ENCODE measurements at regions not wholly inside any gene's neighbourhood (a gene's known extent, or its start where the extent isn't known, plus 50 kb on each side); places are given as distances from the start of the nearest gene placed in this dataset.

DNA sequence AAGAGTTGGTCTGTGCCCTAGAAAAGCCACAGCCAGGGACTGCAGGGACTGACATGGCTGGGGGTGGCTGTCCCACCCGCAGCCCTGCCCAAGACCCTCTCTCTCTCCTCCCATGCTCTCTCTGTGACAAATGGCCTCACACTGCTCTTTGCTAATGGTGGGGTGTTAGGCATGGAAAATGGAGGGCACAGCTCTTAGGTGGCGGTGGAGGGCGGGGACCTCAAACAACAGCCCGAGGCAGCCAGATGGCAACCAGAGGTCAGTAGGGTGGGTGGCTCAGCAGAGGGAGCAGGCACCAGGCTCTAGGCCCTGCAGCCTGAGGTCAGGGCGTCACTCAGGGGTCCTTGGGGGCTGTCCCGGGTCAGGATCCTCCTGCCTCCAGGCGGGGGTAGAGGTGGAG is 73.9 kb upstream of the DAB2IP start:
- Histone ChIP-seq H4K91ac (ENCODE audit: insufficient read length, low read depth, low read length) (no peak overlapping the region), H2AK5ac (ENCODE audit: insufficient read length, low read length) (no peak overlapping the region), H4K5ac (ENCODE audit: insufficient read length, low read depth, low read length) (no peak overlapping the region), H3K9me3 (ENCODE audit: control insufficient read depth, low read depth, low read length) (no peaks in the 10 kb centered on the region), H3K9ac (ENCODE audit: extremely low read depth, insufficient read length, low read length) (no peak overlapping the region), H3K23ac (ENCODE audit: insufficient read length, low read depth, low read length) (no peak overlapping the region), H3K56ac (ENCODE audit: insufficient read length, low read depth, low read length) (no peak overlapping the region), H4K8ac (replicated peaks; ENCODE audit: insufficient read length, low read depth, low read length) (no peak overlapping the region), H3K27me3 (ENCODE audit: insufficient read depth, low read length) (no peaks in the 10 kb centered on the region), H3K79me2 (ENCODE audit: insufficient read depth, low read length) (no peaks in the 10 kb centered on the region), H3T11ph (ENCODE audit: low read length) (no peak overlapping the region), H3K4me2 (ENCODE audit: insufficient read depth, insufficient read length, low read length) (no peak overlapping the region), H2BK12ac (ENCODE audit: insufficient read length, low read depth, low read length) (no peak overlapping the region), H3K23me2 (ENCODE audit: insufficient read length, low read depth, low read length, poor library complexity, severe bottlenecking) (no peaks in the 10 kb centered on the region), H3K18ac (ENCODE audit: insufficient read length, low read depth, low read length) (no peak overlapping the region), H3K4me1 (ENCODE audit: insufficient read depth, low read length) (no peaks in the 10 kb centered on the region), H2AFZ (ENCODE audit: low read length) (no peak overlapping the region), H2BK20ac (ENCODE audit: low read depth, low read length, poor library complexity, severe bottlenecking) (no peak overlapping the region), H3K27ac (ENCODE audit: insufficient read length, low read depth, low read length) (no peak overlapping the region), H2BK120ac (ENCODE audit: low read depth, low read length, poor library complexity, severe bottlenecking) (no peak overlapping the region), H2BK5ac (ENCODE audit: insufficient read length, low read length) (no peak overlapping the region), H3K4ac (ENCODE audit: low read depth, low read length) (no peak overlapping the region), H3K79me1 (ENCODE audit: insufficient read depth, low read depth, low read length, poor library complexity, severe bottlenecking) (no peaks in the 10 kb centered on the region), H2BK15ac (ENCODE audit: low read depth, low read length) (no peak overlapping the region), H3K14ac (ENCODE audit: insufficient read depth, low read length) (no peak overlapping the region), H4K20me1 (ENCODE audit: control insufficient read depth, insufficient read depth, insufficient read length) (no peaks in the 10 kb centered on the region)
- H3K27ac Mint-ChIP-seq = no peak overlapping the region
- peaks cover 22 to 48% of the 10 kb centered on the region in 2 experiments for H3K4me1 Mint-ChIP-seq
- TF ChIP-seq, protein P1, sequence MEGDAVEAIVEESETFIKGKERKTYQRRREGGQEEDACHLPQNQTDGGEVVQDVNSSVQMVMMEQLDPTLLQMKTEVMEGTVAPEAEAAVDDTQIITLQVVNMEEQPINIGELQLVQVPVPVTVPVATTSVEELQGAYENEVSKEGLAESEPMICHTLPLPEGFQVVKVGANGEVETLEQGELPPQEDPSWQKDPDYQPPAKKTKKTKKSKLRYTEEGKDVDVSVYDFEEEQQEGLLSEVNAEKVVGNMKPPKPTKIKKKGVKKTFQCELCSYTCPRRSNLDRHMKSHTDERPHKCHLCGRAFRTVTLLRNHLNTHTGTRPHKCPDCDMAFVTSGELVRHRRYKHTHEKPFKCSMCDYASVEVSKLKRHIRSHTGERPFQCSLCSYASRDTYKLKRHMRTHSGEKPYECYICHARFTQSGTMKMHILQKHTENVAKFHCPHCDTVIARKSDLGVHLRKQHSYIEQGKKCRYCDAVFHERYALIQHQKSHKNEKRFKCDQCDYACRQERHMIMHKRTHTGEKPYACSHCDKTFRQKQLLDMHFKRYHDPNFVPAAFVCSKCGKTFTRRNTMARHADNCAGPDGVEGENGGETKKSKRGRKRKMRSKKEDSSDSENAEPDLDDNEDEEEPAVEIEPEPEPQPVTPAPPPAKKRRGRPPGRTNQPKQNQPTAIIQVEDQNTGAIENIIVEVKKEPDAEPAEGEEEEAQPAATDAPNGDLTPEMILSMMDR (conservative IDR thresholded peaks at IDR 0.05) = no peak
- H3K27me3 Mint-ChIP-seq (ENCODE audit: low read depth) = peaks cover 16% of the 10 kb centered on the region
- no peak for DNase-seq
- H3K9me3 Mint-ChIP-seq = no peaks in the 10 kb centered on the region; a peak in 1 of 5 replicates
- no peaks in the 10 kb centered on the region for H3K36me3 Mint-ChIP-seq (ENCODE audit: insufficient read depth in 1 of 3, low read depth in 3 of 3)
- H3K4me3 Mint-ChIP-seq = no peak overlapping the region
- no CpG with 5 or more reads among the region's 7 CpGs for WGBS (ENCODE audit: extremely low coverage, insufficient read length, low lambda C conversion rate)
